ENCODE measurements at regions not wholly inside any gene's neighbourhood (a gene's known extent, or its start where the extent isn't known, plus 50 kb on each side); places are given as distances from the start of the nearest gene placed in this dataset.

- no peaks in the 10 kb centered on the region for H3K4me1 Mint-ChIP-seq (ENCODE audit: insufficient read depth, unreplicated experiment)
- no peak for DNase-seq (ENCODE audit: unreplicated experiment)
- no peaks in the 10 kb centered on the region for H3K27me3 Mint-ChIP-seq (ENCODE audit: insufficient read depth, unreplicated experiment)
- ChIA-PET POLR2A (interaction anchor here (0.8 kb wide), 1 partner anchor 10 kb away, joined by 3 read pairs; no protein-coding TSS in a partner anchor), CTCF (no interaction called here)
- H3K36me3 Mint-ChIP-seq (ENCODE audit: insufficient read depth, unreplicated experiment), result no peaks in the 10 kb centered on the region
- BruUV-seq (replicated peaks), result no TSS peak
- no peaks in the 10 kb centered on the region for H3K9me3 Mint-ChIP-seq (ENCODE audit: unreplicated experiment)
- H3K4me3 Mint-ChIP-seq (ENCODE audit: unreplicated experiment), result no peak overlapping the region
- intact Hi-C loops (cut with micrococcal nuclease), result no loop called here
- H3K27ac Mint-ChIP-seq (ENCODE audit: low read depth, unreplicated experiment), result no peak overlapping the region
- TF ChIP-seq, protein P1, sequence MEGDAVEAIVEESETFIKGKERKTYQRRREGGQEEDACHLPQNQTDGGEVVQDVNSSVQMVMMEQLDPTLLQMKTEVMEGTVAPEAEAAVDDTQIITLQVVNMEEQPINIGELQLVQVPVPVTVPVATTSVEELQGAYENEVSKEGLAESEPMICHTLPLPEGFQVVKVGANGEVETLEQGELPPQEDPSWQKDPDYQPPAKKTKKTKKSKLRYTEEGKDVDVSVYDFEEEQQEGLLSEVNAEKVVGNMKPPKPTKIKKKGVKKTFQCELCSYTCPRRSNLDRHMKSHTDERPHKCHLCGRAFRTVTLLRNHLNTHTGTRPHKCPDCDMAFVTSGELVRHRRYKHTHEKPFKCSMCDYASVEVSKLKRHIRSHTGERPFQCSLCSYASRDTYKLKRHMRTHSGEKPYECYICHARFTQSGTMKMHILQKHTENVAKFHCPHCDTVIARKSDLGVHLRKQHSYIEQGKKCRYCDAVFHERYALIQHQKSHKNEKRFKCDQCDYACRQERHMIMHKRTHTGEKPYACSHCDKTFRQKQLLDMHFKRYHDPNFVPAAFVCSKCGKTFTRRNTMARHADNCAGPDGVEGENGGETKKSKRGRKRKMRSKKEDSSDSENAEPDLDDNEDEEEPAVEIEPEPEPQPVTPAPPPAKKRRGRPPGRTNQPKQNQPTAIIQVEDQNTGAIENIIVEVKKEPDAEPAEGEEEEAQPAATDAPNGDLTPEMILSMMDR (IDR thresholded peaks at IDR 0.05; ENCODE audit: unreplicated experiment), result no peak
These were observed 83.9 kb upstream of the IRX3 start for GRCh38 chr16:54370278-54371040.

- ChIA-PET CTCF (interaction anchor here (0.7 kb wide), 1 partner anchor 950 kb away, joined by 4 read pairs; no protein-coding TSS in a partner anchor), POLR2A (interaction anchor here (0.8 kb wide), 1 partner anchor 9 kb away, joined by 3 read pairs; no protein-coding TSS in a partner anchor)
- TF ChIP-seq, protein P1 (IDR thresholded peaks at IDR 0.05; ENCODE audit: unreplicated experiment), result no peak
- no TSS peak for BruUV-seq (replicated peaks)
- Mint-ChIP-seq H3K27me3 (ENCODE audit: insufficient read depth, unreplicated experiment) (no peaks in the 10 kb centered on the region), H3K36me3 (ENCODE audit: insufficient read depth, unreplicated experiment) (no peaks in the 10 kb centered on the region), H3K4me3 (ENCODE audit: unreplicated experiment) (no peak overlapping the region), H3K4me1 (ENCODE audit: insufficient read depth, unreplicated experiment) (no peaks in the 10 kb centered on the region), H3K27ac (ENCODE audit: low read depth, unreplicated experiment) (no peak overlapping the region), H3K9me3 (ENCODE audit: unreplicated experiment) (no peaks in the 10 kb centered on the region)
- DNase-seq (ENCODE audit: unreplicated experiment), result no peak
- intact Hi-C loops (cut with micrococcal nuclease), result no loop called here
These were observed 83.3 kb upstream of the IRX3 start for GRCh38 chr16:54369861-54370260.

- Mint-ChIP-seq H3K27me3 (ENCODE audit: insufficient read depth, unreplicated experiment) (peaks cover 7% of the 10 kb centered on the region), H3K9me3 (ENCODE audit: unreplicated experiment) (no peaks in the 10 kb centered on the region), H3K4me3 (ENCODE audit: unreplicated experiment) (no peak overlapping the region), H3K27ac (ENCODE audit: low read depth, unreplicated experiment) (no peak overlapping the region), H3K36me3 (ENCODE audit: insufficient read depth, unreplicated experiment) (no peaks in the 10 kb centered on the region), H3K4me1 (ENCODE audit: insufficient read depth, unreplicated experiment) (no peaks in the 10 kb centered on the region)
- ChIA-PET CTCF (no interaction called here), POLR2A (no interaction called here)
- DNase-seq (ENCODE audit: unreplicated experiment), result no peak
- intact Hi-C loops (cut with micrococcal nuclease), result no loop called here
- BruUV-seq (replicated peaks), result no TSS peak
- TF ChIP-seq, protein P1 (IDR thresholded peaks at IDR 0.05; ENCODE audit: unreplicated experiment), result no peak
These were observed 80.4 kb upstream of the IRX3 start for GRCh38 chr16:54366943-54367342.

- Mint-ChIP-seq H3K9me3 (ENCODE audit: unreplicated experiment) (no peaks in the 10 kb centered on the region), H3K36me3 (ENCODE audit: insufficient read depth, unreplicated experiment) (no peaks in the 10 kb centered on the region), H3K27ac (ENCODE audit: low read depth, unreplicated experiment) (no peak overlapping the region), H3K4me3 (ENCODE audit: unreplicated experiment) (no peak overlapping the region), H3K4me1 (ENCODE audit: insufficient read depth, unreplicated experiment) (no peaks in the 10 kb centered on the region), H3K27me3 (ENCODE audit: insufficient read depth, unreplicated experiment) (peaks cover 7% of the 10 kb centered on the region)
- intact Hi-C loops (cut with micrococcal nuclease), result no loop called here
- POLR2A ChIA-PET, result no interaction called here
- TF ChIP-seq, protein P1 (IDR thresholded peaks at IDR 0.05; ENCODE audit: unreplicated experiment), result no peak
- no TSS peak for BruUV-seq (replicated peaks)
- CTCF ChIA-PET, result no interaction called here
- DNase-seq (ENCODE audit: unreplicated experiment), result no peak
These were observed 79.5 kb upstream of the IRX3 start for GRCh38 chr16:54365990-54366634.
